NCI-H2171 (cell line): ENCODE measurements at regions not wholly inside any gene's neighbourhood (a gene's known extent, or its start where the extent isn't known, plus 50 kb on each side); places are given as distances from the start of the nearest gene placed in this dataset.

Experiments
- DNase-seq: peaks from one replicate; lab custom pipeline; 2025; lab: John Stamatoyannopoulos, UW

GRCh38 chr2:21395366-21395765 lies 271.6 kb downstream of the TDRD15 start:
- DNase-seq, result no peak

DNA sequence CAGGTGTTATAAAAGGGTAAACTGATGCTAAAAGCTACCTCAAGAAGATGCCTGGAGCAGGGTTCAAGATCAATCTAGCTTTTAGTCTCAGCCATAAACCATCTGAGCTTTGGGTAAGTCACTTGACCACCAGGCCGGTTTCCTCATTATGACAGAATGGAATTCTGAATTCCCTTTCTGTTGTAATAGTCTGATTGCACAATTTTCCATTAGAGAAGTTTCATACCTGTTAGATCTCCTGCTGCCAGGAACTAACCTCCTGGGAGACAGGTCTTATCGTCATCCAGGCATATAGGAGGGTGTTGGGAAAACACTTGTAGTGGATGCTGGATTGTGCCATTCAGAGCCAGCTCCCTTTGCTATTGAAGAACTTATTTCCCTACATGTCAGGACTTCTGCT lies 272.5 kb downstream of the TDRD15 start:
- no peak for DNase-seq

DNA sequence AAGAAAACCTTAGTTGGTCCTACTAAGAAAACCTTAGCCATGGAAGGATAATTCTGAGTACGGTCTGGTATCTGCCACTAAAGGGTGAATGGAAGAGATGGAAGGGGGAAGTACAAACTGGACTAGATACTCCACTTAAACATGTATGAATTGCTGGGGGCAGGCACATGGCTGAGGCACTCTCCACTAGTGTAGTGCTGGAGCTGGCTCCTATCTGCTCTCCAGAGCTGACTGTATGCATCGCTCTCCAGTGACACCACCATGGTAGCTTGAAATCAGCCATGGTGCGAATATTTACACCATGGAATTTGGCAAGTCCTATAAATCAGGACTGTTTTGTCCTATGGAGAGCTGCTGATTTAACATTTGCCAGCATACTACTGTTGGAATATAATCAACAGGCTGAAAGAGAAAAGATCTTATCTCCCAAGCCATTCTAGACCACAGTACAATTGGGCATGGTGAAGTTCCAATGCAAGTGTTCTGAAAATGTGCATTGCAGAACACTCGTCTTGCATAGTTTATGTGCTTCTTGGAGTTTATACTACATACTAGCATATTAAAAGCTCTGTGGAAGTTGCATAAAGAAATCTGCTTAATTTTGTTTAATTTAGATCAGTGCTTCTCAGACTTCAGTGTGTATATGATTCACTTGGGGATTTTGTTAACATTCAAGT lies 277.4 kb downstream of the TDRD15 start:
- DNase-seq, result no peak

- DNase-seq, result no peak
Measured at GRCh38 chr2:21404137-21404536, 280.4 kb downstream of the TDRD15 start.

DNA sequence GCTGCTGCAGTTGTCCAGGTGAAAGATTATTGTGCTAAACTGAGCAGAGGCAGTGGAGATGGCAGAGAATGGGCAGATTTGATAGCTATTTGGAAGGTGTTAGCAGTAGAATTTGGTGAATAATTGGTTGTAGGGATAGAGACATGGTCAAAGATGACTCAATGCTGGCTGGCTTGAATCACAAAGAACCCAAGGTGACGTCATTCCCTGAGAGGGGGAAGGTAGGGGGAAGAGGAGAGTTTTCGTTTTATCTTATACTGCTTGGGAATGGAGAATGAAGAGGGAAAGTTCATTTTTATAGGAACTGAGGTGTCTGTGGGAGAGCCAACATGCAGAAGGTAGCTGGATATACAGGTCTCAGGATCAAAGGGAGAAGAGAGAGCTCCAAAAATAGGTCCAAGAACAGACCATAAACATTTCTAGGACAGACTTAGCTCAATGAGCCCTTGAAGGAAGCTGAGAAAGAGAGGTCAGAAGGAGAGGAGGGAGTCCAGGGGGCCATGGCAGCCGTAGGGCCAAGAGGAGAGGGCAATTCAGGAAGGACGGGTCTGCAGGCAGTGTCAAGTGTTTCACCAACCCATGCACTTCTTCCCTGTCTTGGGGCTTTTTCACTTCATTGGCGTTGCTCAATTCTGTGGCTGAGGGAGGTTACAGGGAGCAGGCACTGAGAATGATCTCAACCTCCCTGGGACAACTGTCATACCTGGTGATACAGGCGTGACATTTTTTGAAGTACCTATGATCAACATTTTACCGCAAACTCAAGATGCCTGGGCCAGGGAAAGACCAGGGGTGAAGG lies 281.3 kb downstream of the TDRD15 start:
- DNase-seq, result no peak

GRCh38 chr2:21406386-21406785 lies 282.6 kb downstream of the TDRD15 start:
- DNase-seq, result no peak

DNA sequence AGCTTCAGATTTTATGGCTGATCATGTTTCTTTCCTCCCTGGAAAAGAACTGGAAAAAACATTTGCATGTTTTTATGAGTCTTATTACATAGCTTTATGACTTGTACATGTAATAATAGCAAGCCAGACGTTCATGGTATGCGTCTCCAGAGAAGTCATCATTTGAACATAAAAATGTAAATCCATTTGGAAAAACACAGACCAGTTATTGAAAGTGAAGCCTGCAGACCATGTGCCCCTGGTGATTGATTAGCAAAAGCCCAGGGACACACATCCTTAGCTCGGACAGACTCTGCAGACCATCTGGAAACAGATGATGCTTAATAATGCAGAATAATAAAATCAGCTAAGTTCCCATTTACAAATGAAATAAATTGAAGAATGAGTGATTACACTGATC lies 283.1 kb downstream of the TDRD15 start:
- no peak for DNase-seq

DNA sequence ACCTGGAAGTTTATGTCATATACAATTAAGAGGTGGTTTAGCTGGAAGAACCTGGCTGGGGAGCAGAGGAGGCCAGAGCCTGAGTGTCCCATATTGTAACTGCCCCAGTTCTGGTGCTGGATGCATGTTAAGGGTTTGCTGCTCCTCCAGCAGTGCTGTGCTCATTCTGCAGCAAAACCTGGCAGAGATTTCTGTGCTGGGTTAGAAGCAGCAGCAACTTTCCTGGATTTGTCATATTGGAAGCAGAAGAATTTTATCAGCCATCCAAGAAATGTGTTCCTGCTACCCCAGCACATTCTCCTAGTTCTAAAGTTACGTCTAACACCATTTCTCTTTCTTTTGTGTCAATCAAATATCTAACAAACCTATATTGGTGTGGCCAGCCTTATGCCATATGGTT lies 284.1 kb downstream of the TDRD15 start:
- no peak for DNase-seq

GRCh38 chr2:21411741-21412140 lies 288.0 kb downstream of the TDRD15 start:
- no peak for DNase-seq

GRCh38 chr2:21412944-21413443 lies 289.2 kb downstream of the TDRD15 start:
- no peak for DNase-seq

- DNase-seq, result peak; percentile 12
Measured at GRCh38 chr2:21415234-21415633, 291.5 kb downstream of the TDRD15 start.

DNA sequence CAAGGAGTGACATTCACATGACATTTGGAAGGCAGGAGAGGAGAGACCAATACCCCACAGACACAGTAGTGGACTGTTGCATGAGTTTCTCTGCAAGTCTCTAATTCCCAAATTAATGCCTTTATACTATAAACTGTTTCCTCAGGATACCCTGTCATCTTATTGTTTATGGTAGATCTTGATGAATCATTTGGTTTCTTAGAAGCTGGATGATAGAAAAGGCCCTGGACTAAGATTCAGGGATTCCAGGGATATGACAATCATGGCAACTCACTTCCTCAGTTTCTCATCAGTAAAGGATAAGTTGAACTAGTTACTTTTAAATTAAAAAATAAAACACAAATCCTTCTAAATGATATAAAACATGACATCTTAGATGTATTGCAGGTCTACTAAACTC lies 292.5 kb downstream of the TDRD15 start:
- DNase-seq, result no peak

- no peak for DNase-seq
Measured at GRCh38 chr2:21418456-21418855, 294.7 kb downstream of the TDRD15 start.

DNA sequence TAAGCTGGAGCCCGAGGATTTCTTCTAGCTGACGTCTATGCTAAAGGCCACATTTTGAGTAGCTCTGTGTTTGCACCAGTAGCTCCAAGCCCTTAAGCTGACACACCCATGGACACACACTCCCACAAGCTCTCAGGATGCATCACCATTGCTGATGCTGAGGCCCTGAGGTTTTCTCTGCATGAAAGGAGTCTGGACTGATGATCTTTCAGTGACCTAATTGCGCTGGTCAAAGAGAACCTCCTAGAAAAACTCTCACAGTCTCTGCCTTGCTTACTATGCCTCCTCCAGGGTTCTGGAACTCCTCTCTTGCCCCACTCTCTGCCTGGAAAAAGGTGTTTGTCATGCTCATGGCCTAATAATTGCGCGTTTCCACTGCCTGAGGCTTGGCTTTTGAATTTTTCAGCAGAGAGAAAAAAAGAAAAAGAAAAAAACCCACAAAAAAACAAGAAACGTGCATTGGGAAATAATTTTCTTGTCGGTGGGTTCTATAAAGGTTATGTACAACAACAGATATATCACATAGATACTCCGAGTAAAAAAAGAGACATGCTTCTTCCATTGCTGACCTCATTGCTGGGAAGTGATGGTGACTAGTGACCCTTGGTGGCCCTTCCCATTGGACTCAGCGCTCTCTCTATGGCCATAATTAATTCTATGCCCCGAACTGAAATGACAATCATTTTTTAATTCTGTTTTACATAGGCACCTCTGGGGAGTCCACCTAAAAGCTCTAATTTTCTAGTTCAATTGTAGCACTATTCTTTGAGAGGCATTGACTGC lies 297.0 kb downstream of the TDRD15 start:
- DNase-seq, result no peak

- peak; percentile 23 for DNase-seq
Measured at GRCh38 chr2:21422050-21422449, 298.3 kb downstream of the TDRD15 start.

- no peak for DNase-seq
Measured at GRCh38 chr2:21422724-21423522, 299.2 kb downstream of the TDRD15 start.

GRCh38 chr2:21423854-21424253 lies 300.1 kb downstream of the TDRD15 start:
- DNase-seq, result no peak

DNA sequence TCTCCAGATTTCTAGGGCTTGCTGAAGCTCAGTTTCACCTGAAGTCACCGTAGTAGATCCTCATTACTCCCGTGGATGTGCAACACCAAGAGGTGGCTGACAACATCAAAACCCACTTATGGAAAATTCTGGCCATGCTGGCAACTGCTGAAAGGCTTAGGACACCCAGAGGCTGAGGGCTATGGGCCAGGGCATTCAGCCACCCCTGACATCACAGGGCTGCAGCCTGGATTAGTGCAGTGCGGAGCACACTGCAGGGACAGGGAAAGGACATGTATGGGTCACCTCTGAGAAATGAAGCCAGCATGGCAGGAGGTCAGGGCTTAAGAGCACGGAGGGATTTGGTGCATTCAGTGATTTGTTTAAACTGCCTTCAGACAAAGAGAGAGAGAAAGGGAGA lies 300.6 kb downstream of the TDRD15 start:
- no peak for DNase-seq

GRCh38 chr2:21427606-21428005 lies 303.8 kb downstream of the TDRD15 start:
- no peak for DNase-seq

GRCh38 chr2:21428754-21429153 lies 305.0 kb downstream of the TDRD15 start:
- no peak for DNase-seq

GRCh38 chr2:21429747-21430146 lies 306.0 kb downstream of the TDRD15 start:
- no peak for DNase-seq

DNA sequence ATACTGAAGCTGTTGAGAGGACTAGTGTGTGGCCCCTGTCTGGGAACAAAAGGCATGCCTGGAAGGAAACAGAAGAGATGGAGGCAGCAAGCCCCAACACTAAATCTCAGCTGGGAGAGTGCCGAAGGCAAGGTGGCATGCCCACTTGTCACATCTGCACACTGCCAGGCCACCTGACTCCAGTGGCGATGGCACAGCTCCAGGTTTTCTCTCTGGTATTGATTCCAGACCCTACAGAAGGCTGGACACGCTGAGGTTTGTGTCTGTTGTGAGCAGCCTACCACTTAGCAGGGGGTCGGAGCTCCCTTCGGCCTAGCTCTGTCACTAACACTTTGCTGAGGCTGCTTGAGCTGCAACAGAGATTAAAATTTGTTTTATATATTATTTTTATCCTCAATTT lies 307.3 kb downstream of the TDRD15 start:
- no peak for DNase-seq
